HL-60 (cell line): ENCODE measurements at regions not wholly inside any gene's neighbourhood (a gene's known extent, or its start where the extent isn't known, plus 50 kb on each side); places are given as distances from the start of the nearest gene placed in this dataset.
"Not testable (repeated sequence)": the region's sequence is repeated elsewhere in the genome, so short reads cannot be mapped to it uniquely, and the experiment has no call there.

Source experiments
- DNase-seq, 2 experiments: peaks; one replicate each; pipeline ENCODE4 v3.0.0-alpha.2; 2010 to 2020; ENCODE audit warnings: low read depth in 1 of 2, low spot score in 1 of 2
- H3K27ac ChIP-seq: fragments of 250-450 bp; sonication (Bioruptor Pico); replicated peaks from 2 replicates; pipeline ENCODE4 v1.5.1; 2020; ENCODE audit warnings: mild to moderate bottlenecking, moderate library complexity
- H3K27me3 ChIP-seq: fragments of 250-450 bp; sonication (Bioruptor Pico); 2 replicates; pipeline ENCODE4 v1.5.1; 2021; ENCODE audit warnings: mild to moderate bottlenecking, moderate library complexity; ENCODE audit not compliant: insufficient read depth, poor library complexity, severe bottlenecking
- H3K4me3 ChIP-seq: replicated peaks from 2 replicates; pipeline ENCODE4 v1.5.1; 2011; ENCODE audit warnings: mild to moderate bottlenecking, control low read depth, low read length; ENCODE audit not compliant: insufficient read depth
- CTCF ChIP-seq: IDR thresholded peaks from one replicate; pipeline ENCODE4 v1.5.1; 2011; ENCODE audit warnings: low read length, control low read depth, inconsistent platforms; ENCODE audit not compliant: insufficient read depth
- GABPA ChIP-seq: IDR thresholded peaks from 2 replicates; pipeline ENCODE4 v1.6.1; 2012; ENCODE audit warnings: low read depth
- POLR2AphosphoS5 ChIP-seq: IDR thresholded peaks from 2 replicates; pipeline ENCODE4 v1.6.1; 2012; ENCODE audit warnings: low read depth
- REST ChIP-seq: IDR thresholded peaks from 2 replicates; pipeline ENCODE4 v1.6.1; 2012; ENCODE audit warnings: low read depth; ENCODE audit not compliant: insufficient replicate concordance
- SPI1 ChIP-seq: IDR thresholded peaks from 2 replicates; pipeline ENCODE4 v1.6.1; 2012; ENCODE audit warnings: low read depth, mild to moderate bottlenecking, borderline replicate concordance

- Histone ChIP-seq H3K4me3 (no peak overlapping the region), H3K27ac (no peak overlapping the region), H3K27me3 (no peaks in the 10 kb centered on the region)
- no peak for TF ChIP-seq GABPA
- TF ChIP-seq CTCF, result no peak
- TF ChIP-seq SPI1, result no peak
- TF ChIP-seq REST, result no peak
- no peak for TF ChIP-seq POLR2AphosphoS5
- no peak for DNase-seq
Measured at GRCh38 chr2:57044931-57045635, 861.3 kb downstream of the CCDC85A start.

- Histone ChIP-seq H3K27me3 (no peaks in the 10 kb centered on the region), H3K27ac (no peak overlapping the region), H3K4me3 (no peak overlapping the region)
- TF ChIP-seq SPI1 (no peak), REST (no peak), POLR2AphosphoS5 (no peak), GABPA (no peak), CTCF (no peak)
- DNase-seq, result no peak
Measured at GRCh38 chr2:57049273-57049672, 865.5 kb downstream of the CCDC85A start.

- Histone ChIP-seq H3K27me3 (no peaks in the 10 kb centered on the region), H3K4me3 (no peak overlapping the region), H3K27ac (no peak overlapping the region)
- TF ChIP-seq SPI1 (no peak), REST (no peak), CTCF (no peak), GABPA (no peak), POLR2AphosphoS5 (no peak)
- no peak for DNase-seq
Measured at GRCh38 chr2:57050007-57050406, 866.2 kb downstream of the CCDC85A start.

GRCh38 chr2:57066301-57066700 lies 882.5 kb downstream of the CCDC85A start:
- not testable (repeated sequence) for H3K27me3 ChIP-seq, DNase-seq, H3K4me3 ChIP-seq, H3K27ac ChIP-seq
